K562 (cell line): ENCODE measurements at regions not wholly inside any gene's neighbourhood (a gene's known extent, or its start where the extent isn't known, plus 50 kb on each side); places are given as distances from the start of the nearest gene placed in this dataset.

ENCODE experiments used
- ATAC-seq: fragments of 200-7000 bp; cut with Tn5 transposase; 3 replicates; pipeline ENCODE4 v1.9.1; 2020; ENCODE audit warnings: moderate library complexity
- BruUV-seq: library from RNA; stranded (reverse); fragments of 400-500 nt; replicated peaks from 2 replicates; lab custom pipeline; 2021; lab: Mats Ljungman, UMichigan
- CTCF ChIA-PET: fragments of 300-600 bp; formaldehyde crosslinking; extraction: SDS; loops from one replicate; lab custom pipeline; 2021; ENCODE audit warnings: low intra/inter-chr PET ratio; lab: Yijun Ruan, JAX
- POLR2A ChIA-PET: fragments of 300-600, 350-650 bp; sonication (Branson Sonifier 250); formaldehyde crosslinking; extraction: SDS; loops from one replicate; lab custom pipeline; 2021; ENCODE audit warnings: antibody characterized with exemption, inconsistent platforms; lab: Yijun Ruan, JAX
- DNase-seq, 4 experiments: peaks; one replicate each; pipeline versions ENCODE4 v3.0.0 to v3.0.0-alpha.2; 2011 to 2018; ENCODE audit warnings: low spot score in 3 of 4, mixed read lengths in 3 of 4; ENCODE audit errors: extremely low read depth in 1 of 4
- FAIRE-seq: peaks from 2 replicates; lab custom pipeline; 2011; peaks lifted over from hg19 to GRCh38; lab: Jason Lieb, UNC
- H2AFZ ChIP-seq: 2 replicates; pipeline ENCODE4 v1.6.0; 2011; ENCODE audit warnings: low read depth, low read length, control low read depth, inconsistent platforms
- H3K27ac ChIP-seq: fragments of 200-600 bp; 3 replicates; pipeline ENCODE4 v1.8.0; 2011; ENCODE audit warnings: low read depth, mild to moderate bottlenecking, control low read depth, inconsistent platforms, low read length, moderate library complexity, mixed read lengths; ENCODE audit errors: extremely low read depth
- H3K27me3 ChIP-seq, 2 experiments: fragments of 300-600 bp in 1 of 2; 2 replicates in 1 of 2; 3 replicates in 1 of 2; pipeline versions ENCODE4 v1.6.0 to v1.8.0; 2011; ENCODE audit warnings: inconsistent platforms in 2 of 2, low read length in 2 of 2, mild to moderate bottlenecking in 1 of 2, mixed read lengths in 1 of 2, moderate library complexity in 1 of 2; ENCODE audit not compliant: control insufficient read depth in 2 of 2, insufficient read depth in 2 of 2
- H3K36me3 ChIP-seq: fragments of 300-600 bp; 3 replicates; pipeline ENCODE4 v1.8.0; 2011; ENCODE audit warnings: mild to moderate bottlenecking, low read length, inconsistent platforms; ENCODE audit not compliant: control insufficient read depth, insufficient read depth
- H3K4me1 ChIP-seq, 2 experiments: fragments of 200-600 bp in 1 of 2; replicated peaks in 1 of 2; 2 replicates in 1 of 2; 3 replicates in 1 of 2; pipeline versions ENCODE4 v1.5.1 to v1.8.0; 2011; ENCODE audit warnings: inconsistent platforms in 2 of 2, low read length in 2 of 2, mild to moderate bottlenecking in 1 of 2, mixed read lengths in 1 of 2, moderate library complexity in 1 of 2; ENCODE audit not compliant: control insufficient read depth in 2 of 2, insufficient read depth in 2 of 2
- H3K4me2 ChIP-seq: 2 replicates; pipeline ENCODE4 v1.6.1; 2011; ENCODE audit warnings: low read length, control low read depth, inconsistent platforms, mixed read lengths; ENCODE audit not compliant: insufficient read depth
- H3K4me3 ChIP-seq: fragments of 200-600 bp; sonication (generic), shearing (Covaris generic); 2 replicates; pipeline ENCODE4 v1.5.1; 2016; ENCODE audit warnings: control low read depth, inconsistent platforms
- H3K79me2 ChIP-seq: fragments of 200-600 bp; 3 replicates; pipeline ENCODE4 v1.8.0; 2011; ENCODE audit warnings: low read length, inconsistent platforms; ENCODE audit not compliant: control insufficient read depth, insufficient read depth
- H3K9ac ChIP-seq, 2 experiments: 2 replicates each; pipeline versions ENCODE4 v1.6.0 to v1.6.1; 2011; ENCODE audit warnings: low read depth in 2 of 2, low read length in 2 of 2, control low read depth in 1 of 2, inconsistent platforms in 1 of 2, mild to moderate bottlenecking in 1 of 2, mixed read lengths in 1 of 2; ENCODE audit not compliant: insufficient read depth in 1 of 2
- H3K9me1 ChIP-seq: one replicate; pipeline ENCODE4 v1.6.0; 2011; ENCODE audit warnings: inconsistent platforms, mild to moderate bottlenecking, low read length, moderate library complexity; ENCODE audit not compliant: control insufficient read depth, insufficient read depth
- H3K9me3 ChIP-seq: replicated peaks from 2 replicates; pipeline ENCODE4 v1.5.1; 2011; ENCODE audit warnings: low read depth, low read length, inconsistent platforms; ENCODE audit not compliant: control insufficient read depth, insufficient read depth
- H4K20me1 ChIP-seq: replicated peaks from 2 replicates; pipeline ENCODE4 v1.6.1; 2011; ENCODE audit warnings: low read length, inconsistent platforms, mixed read lengths; ENCODE audit not compliant: control insufficient read depth, insufficient read depth
- ASH1L ChIP-seq: fragments of 450-650 bp; IDR thresholded peaks from 2 replicates; pipeline ENCODE4 v1.6.1; 2018; ENCODE audit warnings: borderline replicate concordance, mild to moderate bottlenecking, low read depth; ENCODE audit not compliant: partially characterized antibody
- FOXA3 ChIP-seq, 2 experiments: fragments of 450-650 bp in 1 of 2; sonication (generic) in 1 of 2; formaldehyde crosslinking; IDR thresholded peaks in 1 of 2; conservative IDR thresholded peaks in 1 of 2; 2 replicates each; pipeline versions ENCODE4 v1.4.0 to v1.8.0; 2020 to 2022; ENCODE audit warnings: mild to moderate bottlenecking in 2 of 2, missing genetic modification reagents in 1 of 2
- HDAC2 ChIP-seq: fragments of 450-650 bp; IDR thresholded peaks from 2 replicates; pipeline ENCODE4 v1.6.1; 2016; ENCODE audit warnings: mild to moderate bottlenecking
- KDM1A ChIP-seq, 2 experiments: fragments of 450-650 bp; IDR thresholded peaks; 2 replicates each; pipeline ENCODE4 v1.6.1; 2016; ENCODE audit warnings: mild to moderate bottlenecking in 2 of 2
- NFIC ChIP-seq: fragments of 450-650 bp; IDR thresholded peaks from 2 replicates; pipeline ENCODE4 v1.6.1; 2017; ENCODE audit warnings: mild to moderate bottlenecking, inconsistent platforms
- NFRKB ChIP-seq: fragments of 450-650 bp; IDR thresholded peaks from 2 replicates; pipeline ENCODE4 v1.6.1; 2016; ENCODE audit warnings: low read depth
- NONO ChIP-seq, 2 experiments: fragments of 200-400 bp in 1 of 2; fragments of 450-650 bp in 1 of 2; formaldehyde crosslinking in 1 of 2; IDR thresholded peaks; 2 replicates each; pipeline ENCODE4 v1.6.1; 2017; ENCODE audit warnings: low read depth in 2 of 2, mild to moderate bottlenecking in 2 of 2, moderate library complexity in 2 of 2, low read length in 1 of 2
- NR4A1 ChIP-seq, 2 experiments: fragments of 250-450 bp in 1 of 2; fragments of 450-650 bp in 1 of 2; sonication (Bioruptor Pico) in 1 of 2; IDR thresholded peaks; 2 replicates each; pipeline versions ENCODE4 v1.4.0 to v1.6.1; 2016 to 2020; ENCODE audit warnings: mild to moderate bottlenecking in 2 of 2, missing compliant biosample characterization in 1 of 2, missing genetic modification characterization in 1 of 2, moderate library complexity in 1 of 2
- RBM17 ChIP-seq: fragments of 200-400 bp; formaldehyde crosslinking; IDR thresholded peaks from 2 replicates; pipeline ENCODE4 v1.6.1; 2017; ENCODE audit warnings: low read depth, mild to moderate bottlenecking, low read length, borderline replicate concordance
- RERE ChIP-seq: sonication (generic); formaldehyde crosslinking; IDR thresholded peaks from 2 replicates; pipeline ENCODE4 v1.8.0; 2023; ENCODE audit warnings: missing genetic modification reagents, mild to moderate bottlenecking, borderline replicate concordance
- SRSF7 ChIP-seq: fragments of 200-400 bp; formaldehyde crosslinking; optimal IDR thresholded peaks from 2 replicates; pipeline ENCODE3; 2017; ENCODE audit warnings: mild to moderate bottlenecking, low read depth, low read length
- TEAD2 ChIP-seq: fragments of 450-650 bp; IDR thresholded peaks from 2 replicates; pipeline ENCODE4 v1.6.1; 2016; ENCODE audit warnings: missing genetic modification characterization, control low read depth, missing compliant biosample characterization
- ZNF280B ChIP-seq: fragments of 250-450 bp; sonication (Bioruptor Pico); IDR thresholded peaks from 2 replicates; pipeline ENCODE4 v1.5.1; 2021; ENCODE audit warnings: mild to moderate bottlenecking
- ZNF398 ChIP-seq: fragments of 250-450 bp; sonication (Bioruptor Pico); IDR thresholded peaks from 2 replicates; pipeline ENCODE4 v1.8.0; 2021; ENCODE audit warnings: moderate library complexity, mild to moderate bottlenecking, inconsistent platforms
- WGBS: fragments of 100-300 bp; shearing (Covaris generic); methylation state at CpG from one replicate; pipeline ENCODE4 v1.1.6; 2016; ENCODE audit warnings: low coverage, mixed read lengths; ENCODE audit not compliant: insufficient coverage; ENCODE audit errors: missing lambda C conversion rate; 5-methylcytosine and 5-hydroxymethylcytosine counted together
- in situ Hi-C: fragments of 300-500 bp; cut with MboI; formaldehyde crosslinking; loops from 4 replicates; pipeline ENCODE4 v1.15.0; 2018; ENCODE audit warnings: inconsistent platforms, mixed read lengths
- intact Hi-C: fragments of 100-400 bp; cut with micrococcal nuclease; formaldehyde crosslinking; loops from 2 replicates; pipeline ENCODE4 v1.14.2; 2022

- Histone ChIP-seq H3K4me3 (no peak overlapping the region), H3K9me1 (no peaks in the 10 kb centered on the region), H3K4me1 (no peaks in the 10 kb centered on the region), H3K9ac (no peak overlapping the region), H4K20me1 (no peaks in the 10 kb centered on the region), H3K36me3 (no peaks in the 10 kb centered on the region), H3K4me2 (no peak overlapping the region), H3K9me3 (no peaks in the 10 kb centered on the region; the same call in 1 of the 2 replicates), H3K27me3 (no peaks in the 10 kb centered on the region), H2AFZ (no peak overlapping the region), H3K79me2 (no peaks in the 10 kb centered on the region), H3K27ac (no peak overlapping the region)
- ATAC-seq (no peak), DNase-seq (no peak), FAIRE-seq (no peak)
- in situ Hi-C loops (no loop called here), intact Hi-C loops (no loop called here)
- 3% methylated on average over 5 of the region's 5 CpGs for WGBS
- no TSS peak for BruUV-seq
- POLR2A ChIA-PET: no interaction called here
- CTCF ChIA-PET: no interaction called here
- no peak for TF ChIP-seq NONO (IDR thresholded peaks at IDR 0.05; ENCODE audit: low read depth in 2 of 2, low read length in 1 of 2)
- 0 out of 4 replicates have a peak, but pooled peaks of 1 of the 2 experiments have one; percentile 19 for TF ChIP-seq KDM1A (IDR thresholded peaks at IDR 0.05)
- no peak for TF ChIP-seq RBM17
- TF ChIP-seq SRSF7: no peak
- TF ChIP-seq RERE (CRISPR knock-in tag): no peak
- no peak for TF ChIP-seq ZNF280B (CRISPR knock-in tag)
- no peak for TF ChIP-seq NFIC
- no peak for TF ChIP-seq ZNF398 (CRISPR knock-in tag)
- no peak for TF ChIP-seq FOXA3 (CRISPR knock-in tag; conservative IDR thresholded peaks at IDR 0.05 in 1 of 2, IDR thresholded peaks at IDR 0.05 in 1 of 2)
- no peak for TF ChIP-seq ASH1L
- no peak for TF ChIP-seq NFRKB
- TF ChIP-seq HDAC2: no peak
- TF ChIP-seq NR4A1 (CRISPR knock-in tag; IDR thresholded peaks at IDR 0.05): no peak
- TF ChIP-seq NR4A1 (tag; IDR thresholded peaks at IDR 0.05): no peak
- TF ChIP-seq TEAD2 (tag): no peak
These were observed 492.4 kb downstream of the PTPRU start for GRCh38 chr1:29728703-29729102.
